ENCODE measurements at regions not wholly inside any gene's neighbourhood (a gene's known extent, or its start where the extent isn't known, plus 50 kb on each side); places are given as distances from the start of the nearest gene placed in this dataset.

DNA sequence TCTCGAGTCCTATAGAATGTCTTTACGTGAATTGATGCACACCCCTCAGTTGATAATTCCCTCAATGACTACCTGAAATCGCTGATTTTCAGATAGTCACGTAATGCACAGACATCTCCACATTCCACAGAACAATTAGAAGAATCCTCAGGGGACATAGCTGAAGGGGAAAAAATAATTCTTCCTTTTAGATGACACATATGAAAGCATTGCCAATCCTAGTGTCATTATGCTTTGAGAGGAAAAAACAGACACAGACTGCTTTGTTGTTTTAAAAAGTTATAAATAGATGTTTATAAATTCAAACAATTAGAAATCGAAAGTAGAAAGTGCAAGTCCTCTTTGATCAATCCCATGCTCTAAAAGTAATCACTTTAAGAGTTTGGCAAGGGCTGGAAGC is 100.6 kb upstream of the FN1 start:
- no peak overlapping the region for H4K91ac ChIP-seq (replicated peaks; ENCODE audit: insufficient read length, low read length)
- no peak overlapping the region for H2BK5ac ChIP-seq (ENCODE audit: low read depth, low read length)
- no peak overlapping the region for H2BK12ac ChIP-seq (ENCODE audit: low read depth, low read length)
- no peaks in the 10 kb centered on the region for H3K79me1 ChIP-seq (ENCODE audit: low read depth, low read length)
- FAIRE-seq: no peak
- H3K23me2 ChIP-seq (ENCODE audit: low read depth, low read length): no peaks in the 10 kb centered on the region
- no peak overlapping the region for H3K9ac ChIP-seq (replicated peaks in 1 of 4; ENCODE audit: extremely low read depth in 1 of 4, low read depth in 3 of 4, low read length in 3 of 4)
- no peak overlapping the region for H4K8ac ChIP-seq (ENCODE audit: extremely low read depth, insufficient read depth, low read length)
- WGBS, 2 experiments (ENCODE audit: extremely low coverage in 1 of 2, insufficient coverage in 1 of 2, insufficient read length in 1 of 2, insufficient replicate concordance in 2 of 2, low coverage in 1 of 2, low lambda C conversion rate in 2 of 2, missing lambda C conversion rate in 1 of 2): 88% methylated on average over 5 of the region's 5 CpGs; no CpG with 5 or more reads in 1 of the 2 experiments
- ChIA-PET CTCF (ENCODE audit: partially characterized antibody) (interaction anchor here (0.6 kb wide), 1 partner anchor 340 kb away, joined by 3 read pairs; no protein-coding TSS in a partner anchor), POLR2A (ENCODE audit: partially characterized antibody) (no interaction called here)
- H3K4me3 ChIP-seq (ENCODE audit: extremely low read depth in 1 of 4, insufficient read depth in 2 of 4, low read depth in 3 of 4, low read length in 4 of 4): no peak overlapping the region
- no peak overlapping the region for H3K4me2 ChIP-seq (ENCODE audit: insufficient read depth in 1 of 2, low read depth in 2 of 2, low read length in 2 of 2)
- H2AFZ ChIP-seq (ENCODE audit: low read length): no peak overlapping the region
- no peak overlapping the region for H3K56ac ChIP-seq (replicated peaks; ENCODE audit: insufficient read length, low read depth, low read length)
- H4K5ac ChIP-seq (ENCODE audit: insufficient read length, low read depth, low read length): no peak overlapping the region
- H3K27ac ChIP-seq (ENCODE audit: low read depth, low read length): no peak overlapping the region
- H2AK5ac ChIP-seq (ENCODE audit: low read depth, low read length): no peak overlapping the region
- H3K4me1 ChIP-seq (replicated peaks in 1 of 4; ENCODE audit: control insufficient read depth in 3 of 4, insufficient read depth in 4 of 4, low read length in 3 of 4): no peaks in the 10 kb centered on the region; a peak in 1 of 7 replicates
- no peak overlapping the region for H2BK20ac ChIP-seq (ENCODE audit: low read length)
- H3K79me2 ChIP-seq (ENCODE audit: control insufficient read depth in 1 of 2, insufficient read depth in 2 of 2, low read length in 2 of 2): no peaks in the 10 kb centered on the region
- H3K36me3 ChIP-seq (ENCODE audit: control insufficient read depth in 2 of 4, insufficient read depth in 4 of 4, low read length in 3 of 4): no peaks in the 10 kb centered on the region
- H3K9me3 ChIP-seq (ENCODE audit: insufficient read depth in 2 of 2, low read depth in 1 of 2, low read length in 1 of 2): peaks cover 5 to 9% of the 10 kb centered on the region in 2 experiments; a peak in 3 of 4 replicates
- no peak overlapping the region for H3K14ac ChIP-seq (ENCODE audit: insufficient read length)
- no peaks in the 10 kb centered on the region for H4K20me1 ChIP-seq (replicated peaks in 1 of 2; ENCODE audit: control insufficient read depth in 1 of 2, insufficient read depth in 2 of 2, low read length in 2 of 2)
- no peak overlapping the region for H2BK15ac ChIP-seq (ENCODE audit: low read length)
- no peak overlapping the region for H2BK120ac ChIP-seq (replicated peaks; ENCODE audit: low read depth, low read length)
- H3K4ac ChIP-seq (replicated peaks; ENCODE audit: insufficient read length, low read depth, low read length): no peak overlapping the region
- no peak for DNase-seq (ENCODE audit: low read depth in 1 of 2, low spot score in 2 of 2)
- H3K23ac ChIP-seq (ENCODE audit: insufficient read length): no peak overlapping the region
- no peaks in the 10 kb centered on the region for H3K27me3 ChIP-seq (replicated peaks in 1 of 4; ENCODE audit: control insufficient read depth in 3 of 4, extremely low read depth in 1 of 4, insufficient read depth in 3 of 4, low read length in 3 of 4)
- no peak overlapping the region for H3K18ac ChIP-seq (ENCODE audit: extremely low read depth, low read length)
- TF ChIP-seq TEAD4 (IDR thresholded peaks at IDR 0.05; ENCODE audit: low read depth, low read length) (no peak), CHD1 (IDR thresholded peaks at IDR 0.05; ENCODE audit: low read depth, low read length) (no peak), SRF (IDR thresholded peaks at IDR 0.05; ENCODE audit: low read depth, low read length) (no peak), YY1 (IDR thresholded peaks at IDR 0.05; ENCODE audit: low read depth, low read length) (no peak), SP2 (IDR thresholded peaks at IDR 0.05; ENCODE audit: low read length) (no peak), MAFK (IDR thresholded peaks at IDR 0.05; ENCODE audit: low read depth, low read length) (no peak), FOSL1 (IDR thresholded peaks at IDR 0.05; ENCODE audit: insufficient read depth, low read depth, low read length) (no peak), TCF12 (IDR thresholded peaks at IDR 0.05; ENCODE audit: low read depth, low read length) (no peak), EGR1 (IDR thresholded peaks at IDR 0.05; ENCODE audit: borderline replicate concordance, low read depth, low read length) (no peak), NANOG (IDR thresholded peaks at IDR 0.05; ENCODE audit: insufficient read depth, low read depth, low read length, poor library complexity, severe bottlenecking) (no peak), JUND (IDR thresholded peaks at IDR 0.05; ENCODE audit: low read length) (no peak), SIX5 (IDR thresholded peaks at IDR 0.05; ENCODE audit: low read depth, low read length) (no peak), GTF2F1 (IDR thresholded peaks at IDR 0.05; ENCODE audit: borderline replicate concordance, low read depth, low read length) (no peak), ATF3 (IDR thresholded peaks at IDR 0.05; ENCODE audit: insufficient read depth, low read depth, low read length) (no peak), CREB1 (IDR thresholded peaks at IDR 0.05) (no peak), KDM1A (IDR thresholded peaks at IDR 0.05; ENCODE audit: borderline replicate concordance, low read length) (no peak)

Data from H1 (cell line).